ENCODE measurements at regions not wholly inside any gene's neighbourhood (a gene's known extent, or its start where the extent isn't known, plus 50 kb on each side); places are given as distances from the start of the nearest gene placed in this dataset.

GRCh38 chr13:106919133-106919532 is 351.2 kb upstream of the ARGLU1 start:
- H3K4me1 Mint-ChIP-seq (ENCODE audit: low read depth) = peaks cover 6% of the 10 kb centered on the region
- ChIA-PET CTCF (interaction anchor here (1.4 kb wide), 1 partner anchor 383 kb away, joined by 5 read pairs; no protein-coding TSS in a partner anchor), POLR2A (no interaction called here)
- ATAC-seq (ENCODE audit: poor library complexity) = no peak
- DNase-seq = no peak
- peak overlapping the region; percentile 23 for H3K4me3 Mint-ChIP-seq
- no peaks in the 10 kb centered on the region for H3K9me3 Mint-ChIP-seq
- TF ChIP-seq CTCF (IDR thresholded peaks at IDR 0.05) = no peak
- no peaks in the 10 kb centered on the region for H3K9me3 ChIP-seq (ENCODE audit: control insufficient read depth in 1 of 2, insufficient read depth in 1 of 2, low read length in 2 of 2)
- no peaks in the 10 kb centered on the region for H3K36me3 Mint-ChIP-seq (ENCODE audit: low read depth)
- no peak overlapping the region for H3K27ac Mint-ChIP-seq
- peaks cover 8 to 14% of the 10 kb centered on the region in 2 experiments for H3K27me3 ChIP-seq (ENCODE audit: control insufficient read depth in 1 of 2, insufficient read depth in 2 of 2, low read length in 2 of 2)
- peaks cover 56% of the 10 kb centered on the region for H3K27me3 Mint-ChIP-seq
- intact Hi-C loops (cut with DNase I, micrococcal nuclease) = loop anchor here (5.0 to 10.0 kb wide), 2 partner anchors 344 to 382 kb away; partner anchors contain the start of gene EFNB2 (in 1 of the 2)
- H3K4me3 ChIP-seq (ENCODE audit: low read length) = no peak overlapping the region
- peaks cover 7% of the 10 kb centered on the region for H3K4me1 ChIP-seq (ENCODE audit: insufficient read depth, low read length)
- H3K36me3 ChIP-seq (ENCODE audit: insufficient read depth, low read length) = no peaks in the 10 kb centered on the region
- H3K27ac ChIP-seq (ENCODE audit: low read depth in 1 of 2, low read length in 2 of 2) = no peak overlapping the region

- no peak for TF ChIP-seq CTCF (IDR thresholded peaks at IDR 0.05)
- intact Hi-C loops (cut with DNase I, micrococcal nuclease) = loop anchor here (5.0 to 10.0 kb wide), 2 partner anchors 344 to 381 kb away; partner anchors contain the start of gene EFNB2 (in 1 of the 2)
- DNase-seq (no peak), ATAC-seq (ENCODE audit: poor library complexity) (no peak)
- H3K4me1 Mint-ChIP-seq (ENCODE audit: low read depth) = peaks cover 6% of the 10 kb centered on the region
- Histone ChIP-seq H3K27me3 (ENCODE audit: control insufficient read depth in 1 of 2, insufficient read depth in 2 of 2, low read length in 2 of 2) (peaks cover 8 to 14% of the 10 kb centered on the region in 2 experiments), H3K4me1 (ENCODE audit: insufficient read depth, low read length) (peaks cover 7% of the 10 kb centered on the region), H3K27ac (ENCODE audit: low read depth in 1 of 2, low read length in 2 of 2) (no peak overlapping the region), H3K4me3 (ENCODE audit: low read length) (no peak overlapping the region), H3K36me3 (ENCODE audit: insufficient read depth, low read length) (no peaks in the 10 kb centered on the region), H3K9me3 (ENCODE audit: control insufficient read depth in 1 of 2, insufficient read depth in 1 of 2, low read length in 2 of 2) (no peaks in the 10 kb centered on the region)
- POLR2A ChIA-PET = no interaction called here
- H3K4me3 Mint-ChIP-seq = peak overlapping the region; percentile 79
- no peaks in the 10 kb centered on the region for H3K36me3 Mint-ChIP-seq (ENCODE audit: low read depth)
- no peaks in the 10 kb centered on the region for H3K9me3 Mint-ChIP-seq
- H3K27ac Mint-ChIP-seq = no peak overlapping the region
- CTCF ChIA-PET = interaction anchor here (1.4 kb wide), 1 partner anchor 382 kb away, joined by 5 read pairs; no protein-coding TSS in a partner anchor
- peaks cover 53% of the 10 kb centered on the region for H3K27me3 Mint-ChIP-seq
These were observed 350.6 kb upstream of the ARGLU1 start for GRCh38 chr13:106918557-106918860.

GRCh38 chr13:106917673-106918556 is 350.0 kb upstream of the ARGLU1 start:
- H3K4me3 ChIP-seq (ENCODE audit: low read length) = peak overlapping the region; percentile 66
- DNase-seq (peak; percentile 23 to 79 (median 53)), ATAC-seq (ENCODE audit: poor library complexity) (peak; percentile 78)
- TF ChIP-seq CTCF (IDR thresholded peaks at IDR 0.05) = peak; percentile 75
- H3K9me3 ChIP-seq (ENCODE audit: control insufficient read depth in 1 of 2, insufficient read depth in 1 of 2, low read length in 2 of 2) = no peaks in the 10 kb centered on the region
- Mint-ChIP-seq H3K27ac (no peak overlapping the region), H3K36me3 (ENCODE audit: low read depth) (no peaks in the 10 kb centered on the region), H3K4me1 (ENCODE audit: low read depth) (peaks cover 6% of the 10 kb centered on the region), H3K4me3 (peak overlapping the region; percentile 79), H3K27me3 (peaks cover 47% of the 10 kb centered on the region), H3K9me3 (no peaks in the 10 kb centered on the region)
- H3K36me3 ChIP-seq (ENCODE audit: insufficient read depth, low read length) = no peaks in the 10 kb centered on the region
- peaks cover 7% of the 10 kb centered on the region for H3K4me1 ChIP-seq (ENCODE audit: insufficient read depth, low read length)
- ChIA-PET POLR2A (no interaction called here), CTCF (interaction anchor here (1.4 kb wide), 1 partner anchor 381 kb away, joined by 5 read pairs; no protein-coding TSS in a partner anchor)
- intact Hi-C loops (cut with DNase I, micrococcal nuclease) = loop anchor here (5.0 to 10.0 kb wide), 2 partner anchors 343 to 381 kb away; partner anchors contain the start of gene EFNB2 (in 1 of the 2)
- peaks cover 8 to 14% of the 10 kb centered on the region in 2 experiments for H3K27me3 ChIP-seq (ENCODE audit: control insufficient read depth in 1 of 2, insufficient read depth in 2 of 2, low read length in 2 of 2)
- no peak overlapping the region for H3K27ac ChIP-seq (ENCODE audit: low read depth in 1 of 2, low read length in 2 of 2)

Measured in CD4-positive, alpha-beta T cell (primary cell).